HepG2 (cell line): ENCODE measurements at regions not wholly inside any gene's neighbourhood (a gene's known extent, or its start where the extent isn't known, plus 50 kb on each side); places are given as distances from the start of the nearest gene placed in this dataset.

Experiments
- ATAC-seq: fragments of 200-7000 bp; cut with Tn5 transposase; 3 replicates; pipeline ENCODE4 v1.9.1; 2020; ENCODE audit warnings: mild to moderate bottlenecking, moderate library complexity
- BruUV-seq: library from RNA; stranded (reverse); fragments of 400-500 nt; replicated peaks from 2 replicates; lab custom pipeline; 2021; lab: Mats Ljungman, UMichigan
- CTCF ChIA-PET: fragments of 300-600 bp; formaldehyde crosslinking; extraction: SDS; loops from one replicate; lab custom pipeline; 2021; ENCODE audit warnings: low total read pairs, inconsistent platforms, low intra/inter-chr PET ratio; lab: Yijun Ruan, JAX
- POLR2A ChIA-PET: fragments of 350-600 bp; sonication (Branson Sonifier 250); formaldehyde crosslinking; loops from one replicate; lab custom pipeline; 2020; ENCODE audit warnings: antibody characterized with exemption, inconsistent platforms; lab: Yijun Ruan, JAX
- DNase-seq: peaks from one replicate; pipeline ENCODE4 v3.0.0-alpha.2; 2015; ENCODE audit warnings: low spot score
- FAIRE-seq: peaks from 3 replicates; lab custom pipeline; 2011; peaks lifted over from hg19 to GRCh38; lab: Jason Lieb, UNC
- H2AFZ ChIP-seq: one replicate; pipeline ENCODE4 v1.6.1; 2011; ENCODE audit warnings: low read length, inconsistent platforms
- H3K27ac ChIP-seq: fragments of 300-600 bp; 3 replicates; pipeline ENCODE4 v1.8.0; 2011; ENCODE audit warnings: mixed run types, mild to moderate bottlenecking, mixed read lengths, low read length, inconsistent platforms; ENCODE audit not compliant: insufficient read depth; ENCODE audit errors: extremely low read length
- H3K27me3 ChIP-seq, 2 experiments: fragments of 200-600 bp in 1 of 2; 2 replicates in 1 of 2; 3 replicates in 1 of 2; pipeline versions ENCODE4 v1.6.0 to v1.8.0; 2011; ENCODE audit warnings: low read length in 2 of 2, mild to moderate bottlenecking in 2 of 2, moderate library complexity in 2 of 2, inconsistent platforms in 1 of 2; ENCODE audit not compliant: insufficient read depth in 2 of 2, control insufficient read depth in 1 of 2
- H3K36me3 ChIP-seq, 2 experiments: fragments of 200-600 bp in 1 of 2; replicated peaks in 1 of 2; 2 replicates in 1 of 2; 3 replicates in 1 of 2; pipeline versions ENCODE4 v1.5.1 to v1.8.0; 2011; ENCODE audit warnings: low read length in 2 of 2, inconsistent platforms in 1 of 2; ENCODE audit not compliant: insufficient read depth in 2 of 2, control insufficient read depth in 1 of 2
- H3K4me1 ChIP-seq: 2 replicates; pipeline ENCODE4 v1.5.1; 2012; ENCODE audit warnings: low read length, inconsistent platforms; ENCODE audit not compliant: insufficient read depth
- H3K4me2 ChIP-seq: 2 replicates; pipeline ENCODE4 v1.6.0; 2011; ENCODE audit warnings: low read depth, low read length, inconsistent platforms
- H3K4me3 ChIP-seq, 3 experiments: fragments of 200-600 bp in 1 of 3; sonication (generic), shearing (Covaris generic) in 1 of 3; replicated peaks in 1 of 3; 2 replicates each; pipeline ENCODE4 v1.5.1; 2011 to 2016; ENCODE audit warnings: low read length in 3 of 3, inconsistent platforms in 2 of 3, low read depth in 2 of 3, mild to moderate bottlenecking in 2 of 3, control low read depth in 1 of 3, mixed read lengths in 1 of 3; ENCODE audit not compliant: insufficient read depth in 1 of 3
- H3K79me2 ChIP-seq: one replicate; pipeline ENCODE4 v1.6.1; 2011; ENCODE audit warnings: low read length, inconsistent platforms; ENCODE audit not compliant: insufficient read depth
- H3K9ac ChIP-seq: 2 replicates; pipeline ENCODE4 v1.6.0; 2011; ENCODE audit warnings: mild to moderate bottlenecking, low read depth, low read length, inconsistent platforms; ENCODE audit not compliant: insufficient read depth
- H3K9me3 ChIP-seq: 2 replicates; pipeline ENCODE4 v1.5.1; 2012; ENCODE audit warnings: mild to moderate bottlenecking, low read length
- H4K20me1 ChIP-seq: 2 replicates; pipeline ENCODE4 v1.6.0; 2011; ENCODE audit warnings: inconsistent platforms, mild to moderate bottlenecking, low read length, moderate library complexity; ENCODE audit not compliant: insufficient read depth
- HOXA7 ChIP-seq: sonication (generic); formaldehyde crosslinking; IDR thresholded peaks from 2 replicates; pipeline ENCODE4 v1.8.1; 2022; ENCODE audit warnings: mild to moderate bottlenecking, missing genetic modification reagents, moderate library complexity
- MED1 ChIP-seq: sonication (generic); formaldehyde crosslinking; IDR thresholded peaks from 2 replicates; pipeline ENCODE4 v1.4.0; 2020; ENCODE audit warnings: missing genetic modification reagents
- SPEN ChIP-seq: sonication (generic); formaldehyde crosslinking; IDR thresholded peaks from 2 replicates; pipeline ENCODE4 v1.5.1; 2020; ENCODE audit warnings: low read depth, mild to moderate bottlenecking, missing genetic modification reagents
- ZNF501 ChIP-seq: sonication (generic); formaldehyde crosslinking; IDR thresholded peaks from 2 replicates; pipeline ENCODE4 v1.5.1; 2020; ENCODE audit warnings: mild to moderate bottlenecking, moderate library complexity, missing genetic modification reagents
- WGBS: methylation state at CpG from one replicate; pipeline ENCODE4 v1.1.6; 2017; ENCODE audit warnings: low lambda C conversion rate; 5-methylcytosine and 5-hydroxymethylcytosine counted together
- in situ Hi-C: cut with HindIII; loops from 2 replicates; pipeline ENCODE4 v1.10.0; 2017; ENCODE audit warnings: low pct_unique_long_range_greater_than_20kb; ENCODE audit not compliant: extremely low pct_ligation_motif_present
- intact Hi-C: fragments of 100-400 bp; cut with micrococcal nuclease; formaldehyde crosslinking; loops from one replicate; pipeline ENCODE4 v1.10.0; 2022; ENCODE audit not compliant: unreplicated experiment
- TF ChIP-seq, protein P1 (sequence below), 2 experiments: IDR thresholded peaks; 2 replicates each; pipeline ENCODE4 v1.6.1; 2011 to 2012; ENCODE audit warnings: low read length in 2 of 2, borderline replicate concordance in 1 of 2, low read depth in 1 of 2, mild to moderate bottlenecking in 1 of 2, moderate library complexity in 1 of 2

- no peak for TF ChIP-seq HOXA7 (CRISPR knock-in tag)
- no peak for TF ChIP-seq SPEN (CRISPR knock-in tag)
- TF ChIP-seq, protein P1, sequence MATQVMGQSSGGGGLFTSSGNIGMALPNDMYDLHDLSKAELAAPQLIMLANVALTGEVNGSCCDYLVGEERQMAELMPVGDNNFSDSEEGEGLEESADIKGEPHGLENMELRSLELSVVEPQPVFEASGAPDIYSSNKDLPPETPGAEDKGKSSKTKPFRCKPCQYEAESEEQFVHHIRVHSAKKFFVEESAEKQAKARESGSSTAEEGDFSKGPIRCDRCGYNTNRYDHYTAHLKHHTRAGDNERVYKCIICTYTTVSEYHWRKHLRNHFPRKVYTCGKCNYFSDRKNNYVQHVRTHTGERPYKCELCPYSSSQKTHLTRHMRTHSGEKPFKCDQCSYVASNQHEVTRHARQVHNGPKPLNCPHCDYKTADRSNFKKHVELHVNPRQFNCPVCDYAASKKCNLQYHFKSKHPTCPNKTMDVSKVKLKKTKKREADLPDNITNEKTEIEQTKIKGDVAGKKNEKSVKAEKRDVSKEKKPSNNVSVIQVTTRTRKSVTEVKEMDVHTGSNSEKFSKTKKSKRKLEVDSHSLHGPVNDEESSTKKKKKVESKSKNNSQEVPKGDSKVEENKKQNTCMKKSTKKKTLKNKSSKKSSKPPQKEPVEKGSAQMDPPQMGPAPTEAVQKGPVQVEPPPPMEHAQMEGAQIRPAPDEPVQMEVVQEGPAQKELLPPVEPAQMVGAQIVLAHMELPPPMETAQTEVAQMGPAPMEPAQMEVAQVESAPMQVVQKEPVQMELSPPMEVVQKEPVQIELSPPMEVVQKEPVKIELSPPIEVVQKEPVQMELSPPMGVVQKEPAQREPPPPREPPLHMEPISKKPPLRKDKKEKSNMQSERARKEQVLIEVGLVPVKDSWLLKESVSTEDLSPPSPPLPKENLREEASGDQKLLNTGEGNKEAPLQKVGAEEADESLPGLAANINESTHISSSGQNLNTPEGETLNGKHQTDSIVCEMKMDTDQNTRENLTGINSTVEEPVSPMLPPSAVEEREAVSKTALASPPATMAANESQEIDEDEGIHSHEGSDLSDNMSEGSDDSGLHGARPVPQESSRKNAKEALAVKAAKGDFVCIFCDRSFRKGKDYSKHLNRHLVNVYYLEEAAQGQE (IDR thresholded peaks at IDR 0.05; ENCODE audit: borderline replicate concordance in 1 of 2, low read depth in 1 of 2, low read length in 2 of 2): no peak
- no peak for TF ChIP-seq ZNF501 (CRISPR knock-in tag)
- no peak for TF ChIP-seq MED1 (CRISPR knock-in tag)
- Histone ChIP-seq H3K79me2 (no peaks in the 10 kb centered on the region), H3K4me3 (no peak overlapping the region), H3K9ac (no peak overlapping the region), H3K27me3 (no peaks in the 10 kb centered on the region), H3K9me3 (peaks cover 20% of the 10 kb centered on the region), H3K36me3 (no peaks in the 10 kb centered on the region), H4K20me1 (no peaks in the 10 kb centered on the region), H3K27ac (no peak overlapping the region), H3K4me2 (no peak overlapping the region), H3K4me1 (peaks cover 28% of the 10 kb centered on the region), H2AFZ (no peak overlapping the region)
- BruUV-seq: no TSS peak
- WGBS: 17% methylated on average over 1 of the region's 1 CpG
- intact Hi-C loops (loop anchor here (10.0 kb wide), 1 partner anchor 47 kb away; no protein-coding TSS in a partner anchor), in situ Hi-C loops (no loop called here)
- POLR2A ChIA-PET: no interaction called here
- no peak for FAIRE-seq
- ATAC-seq: no peak
- DNase-seq: no peak
- CTCF ChIA-PET: no interaction called here
Observed at GRCh38 chr7:115132096-115132495, 210.2 kb downstream of the MDFIC start.
